ENCODE measurements at regions not wholly inside any gene's neighbourhood (a gene's known extent, or its start where the extent isn't known, plus 50 kb on each side); places are given as distances from the start of the nearest gene placed in this dataset.

DNA sequence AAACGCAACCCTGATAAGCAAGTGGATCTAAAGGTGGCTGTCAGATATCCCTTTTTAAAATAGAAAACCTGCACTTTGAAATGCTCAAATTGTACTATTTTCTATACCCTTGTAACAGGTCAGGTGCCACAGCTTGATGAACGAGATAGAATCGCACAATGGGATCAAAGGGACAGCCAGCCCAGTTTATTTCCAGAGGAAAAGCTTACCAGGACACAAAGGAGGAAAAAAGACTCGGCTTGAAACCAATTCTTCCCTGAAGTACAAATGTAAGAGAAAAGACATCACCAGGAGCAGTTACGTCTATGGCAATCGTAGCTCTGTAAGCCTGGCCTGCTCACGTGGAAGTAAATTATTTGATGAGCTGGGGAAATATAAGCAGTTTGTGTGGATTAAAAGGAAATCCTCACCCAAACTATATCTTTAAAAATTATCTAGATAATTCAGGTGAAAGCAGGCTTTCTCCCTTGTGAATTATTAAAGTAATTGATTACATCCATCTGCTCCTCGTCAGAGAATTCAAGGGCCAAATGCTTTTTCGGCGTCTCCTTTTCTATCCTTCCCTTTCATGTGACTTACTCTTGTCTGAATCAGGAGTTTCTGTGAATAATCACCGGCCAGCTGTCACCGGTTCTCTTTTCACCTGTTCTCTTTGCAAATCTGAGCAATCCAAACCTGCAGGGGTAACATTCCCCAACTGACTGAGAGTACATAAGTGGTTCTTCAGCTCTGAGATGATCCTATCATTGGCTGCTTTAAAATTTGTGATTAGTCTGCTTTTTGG is 339.2 kb upstream of the ONECUT1 start:
- TF ChIP-seq, protein P1, sequence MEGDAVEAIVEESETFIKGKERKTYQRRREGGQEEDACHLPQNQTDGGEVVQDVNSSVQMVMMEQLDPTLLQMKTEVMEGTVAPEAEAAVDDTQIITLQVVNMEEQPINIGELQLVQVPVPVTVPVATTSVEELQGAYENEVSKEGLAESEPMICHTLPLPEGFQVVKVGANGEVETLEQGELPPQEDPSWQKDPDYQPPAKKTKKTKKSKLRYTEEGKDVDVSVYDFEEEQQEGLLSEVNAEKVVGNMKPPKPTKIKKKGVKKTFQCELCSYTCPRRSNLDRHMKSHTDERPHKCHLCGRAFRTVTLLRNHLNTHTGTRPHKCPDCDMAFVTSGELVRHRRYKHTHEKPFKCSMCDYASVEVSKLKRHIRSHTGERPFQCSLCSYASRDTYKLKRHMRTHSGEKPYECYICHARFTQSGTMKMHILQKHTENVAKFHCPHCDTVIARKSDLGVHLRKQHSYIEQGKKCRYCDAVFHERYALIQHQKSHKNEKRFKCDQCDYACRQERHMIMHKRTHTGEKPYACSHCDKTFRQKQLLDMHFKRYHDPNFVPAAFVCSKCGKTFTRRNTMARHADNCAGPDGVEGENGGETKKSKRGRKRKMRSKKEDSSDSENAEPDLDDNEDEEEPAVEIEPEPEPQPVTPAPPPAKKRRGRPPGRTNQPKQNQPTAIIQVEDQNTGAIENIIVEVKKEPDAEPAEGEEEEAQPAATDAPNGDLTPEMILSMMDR (IDR thresholded peaks at IDR 0.05): no peak
- TF ChIP-seq POLR2A (IDR thresholded peaks at IDR 0.05): no peak
